ENCODE measurements at regions not wholly inside any gene's neighbourhood (a gene's known extent, or its start where the extent isn't known, plus 50 kb on each side); places are given as distances from the start of the nearest gene placed in this dataset.

DNA sequence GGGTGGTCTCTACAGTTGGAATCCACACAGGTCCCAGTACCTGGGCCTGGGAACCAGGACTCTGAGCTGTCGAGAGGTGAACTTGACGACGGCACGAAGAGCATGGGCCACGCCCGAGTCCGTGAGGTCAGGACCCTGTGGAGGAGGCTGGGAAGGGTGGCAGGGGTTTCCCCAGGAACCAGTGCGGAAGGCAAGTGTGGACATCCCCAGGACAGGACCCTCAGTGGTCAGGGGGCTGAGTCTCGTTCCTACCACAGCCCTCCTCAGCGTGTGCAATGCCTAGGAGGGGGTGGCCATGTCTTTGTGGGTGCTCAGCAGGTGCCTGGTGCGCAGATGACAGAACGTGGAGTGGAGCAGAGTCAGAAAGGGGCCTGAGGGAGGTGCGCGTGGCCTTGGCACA, 335.6 kb upstream of the SALL3 start:
- no peak for TF ChIP-seq ZNF274 (IDR thresholded peaks at IDR 0.05; ENCODE audit: low read depth, low read length)
- no peak for TF ChIP-seq YY1 (IDR thresholded peaks at IDR 0.05; ENCODE audit: insufficient read depth, insufficient read length)
